HG03095 (cell line): ENCODE measurements at regions not wholly inside any gene's neighbourhood (a gene's known extent, or its start where the extent isn't known, plus 50 kb on each side); places are given as distances from the start of the nearest gene placed in this dataset.

ENCODE experiments used
- ATAC-seq: cut with Tn5 transposase; IDR thresholded peaks from one replicate; pipeline ENCODE4 v1.9.1; 2021; ENCODE audit warnings: moderate library complexity; ENCODE audit not compliant: unreplicated experiment

DNA sequence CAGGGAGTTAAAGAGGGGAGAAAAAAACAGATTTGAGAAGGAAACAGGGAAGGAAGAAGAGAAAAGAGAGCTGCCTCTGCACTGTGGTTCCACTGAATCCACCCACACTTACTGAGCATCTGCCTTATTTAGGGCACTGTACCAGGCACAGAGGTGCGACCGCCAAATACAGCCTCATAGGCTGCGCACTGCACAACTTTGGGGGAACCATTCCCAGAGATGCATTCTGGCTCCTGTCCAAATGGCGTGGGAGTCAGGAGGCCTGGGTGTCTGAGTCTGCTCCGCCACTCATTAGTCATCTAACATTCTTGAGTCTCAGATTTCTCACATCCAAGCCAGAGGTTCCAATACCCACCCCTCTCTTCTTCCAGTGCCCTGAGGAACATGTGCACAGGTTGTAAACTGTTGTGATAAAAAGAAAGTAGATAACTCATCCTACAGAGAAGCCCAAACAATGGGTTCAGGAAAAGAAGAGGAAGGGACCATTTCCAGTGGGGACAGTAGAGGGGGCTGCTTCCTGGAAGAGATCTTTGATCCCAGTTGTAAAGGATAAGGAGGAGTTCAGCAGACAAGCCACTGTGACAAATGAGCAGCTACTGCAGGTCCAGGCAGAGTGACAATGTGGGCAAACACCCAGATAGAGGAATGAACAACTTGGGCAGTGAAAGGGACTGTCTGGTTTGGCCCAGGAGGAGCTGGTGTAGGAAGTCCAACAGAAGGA, 254.6 kb downstream of the UACA start:
- no peak for ATAC-seq

DNA sequence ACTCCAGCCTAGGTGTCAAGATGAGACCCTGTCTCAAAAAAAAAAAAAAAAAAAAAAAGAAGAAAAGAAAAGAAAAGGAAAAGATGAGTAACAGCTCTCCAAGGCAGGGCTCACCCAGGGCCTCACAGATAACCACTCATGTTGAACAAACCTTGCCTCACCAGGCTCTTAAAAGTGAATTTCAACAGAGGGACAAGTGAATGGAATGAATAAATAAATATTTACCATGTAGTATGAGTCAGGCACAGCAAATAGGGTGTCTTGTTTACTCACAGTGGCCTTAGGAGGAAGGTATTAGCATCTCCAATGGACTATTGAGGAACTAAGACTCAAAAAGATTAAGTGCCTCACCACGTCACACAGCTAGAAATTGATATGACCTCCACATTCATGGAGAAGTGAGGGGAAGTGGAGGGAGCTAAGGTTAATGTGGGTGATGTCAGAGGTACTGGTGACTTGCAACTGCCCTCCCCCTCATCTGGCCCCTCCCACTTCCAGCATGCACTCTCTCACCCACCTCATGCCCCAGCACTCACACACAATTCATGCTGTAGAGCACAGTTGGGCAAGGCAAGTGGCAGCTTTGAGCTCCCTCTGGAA, 255.5 kb downstream of the UACA start:
- no peak for ATAC-seq

DNA sequence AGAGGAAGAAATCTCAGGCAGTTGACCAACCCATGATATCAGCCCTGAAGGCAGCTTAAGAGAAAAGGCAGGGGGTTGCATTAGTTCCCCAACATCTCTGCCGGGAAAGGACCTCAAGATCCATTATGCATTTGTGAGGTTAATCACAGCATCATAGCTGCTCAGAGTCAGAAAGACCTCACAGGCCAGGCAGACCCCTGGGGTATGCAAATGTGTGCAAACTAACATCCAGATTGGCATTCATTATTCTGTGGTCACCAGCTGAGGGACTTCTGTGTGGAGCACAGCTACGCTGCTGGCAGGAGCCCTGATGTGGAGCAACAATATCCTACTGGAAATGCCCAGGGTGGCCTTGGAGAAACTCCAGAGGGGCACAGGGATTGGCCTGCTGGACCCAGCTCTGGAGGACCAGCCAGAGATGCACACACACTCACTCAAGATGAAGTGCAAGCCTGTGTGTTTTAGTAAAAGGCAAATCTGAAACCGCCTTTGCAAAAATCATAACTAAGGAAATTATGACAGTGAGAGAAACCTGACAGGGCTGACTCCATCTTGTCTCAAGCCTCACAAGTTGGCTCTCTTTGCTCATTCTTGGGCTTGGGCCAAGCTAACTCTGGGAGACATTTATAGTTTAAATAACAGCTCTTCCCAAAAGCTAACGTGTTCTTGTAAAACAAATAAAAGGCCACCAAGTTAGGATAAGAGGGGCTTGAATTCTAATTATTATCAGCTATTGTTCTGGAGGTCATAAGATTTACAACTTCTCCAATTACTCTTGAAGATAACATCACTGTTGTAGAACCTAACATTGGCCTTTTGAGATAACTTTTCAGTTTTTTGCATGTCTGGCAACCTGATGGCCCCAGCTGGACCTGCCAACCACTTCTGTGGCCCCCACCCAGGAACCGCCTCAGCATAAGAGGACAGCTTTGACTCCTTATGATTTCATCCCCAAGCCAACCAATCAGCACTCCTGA, 257.1 kb downstream of the UACA start:
- ATAC-seq = no peak

DNA sequence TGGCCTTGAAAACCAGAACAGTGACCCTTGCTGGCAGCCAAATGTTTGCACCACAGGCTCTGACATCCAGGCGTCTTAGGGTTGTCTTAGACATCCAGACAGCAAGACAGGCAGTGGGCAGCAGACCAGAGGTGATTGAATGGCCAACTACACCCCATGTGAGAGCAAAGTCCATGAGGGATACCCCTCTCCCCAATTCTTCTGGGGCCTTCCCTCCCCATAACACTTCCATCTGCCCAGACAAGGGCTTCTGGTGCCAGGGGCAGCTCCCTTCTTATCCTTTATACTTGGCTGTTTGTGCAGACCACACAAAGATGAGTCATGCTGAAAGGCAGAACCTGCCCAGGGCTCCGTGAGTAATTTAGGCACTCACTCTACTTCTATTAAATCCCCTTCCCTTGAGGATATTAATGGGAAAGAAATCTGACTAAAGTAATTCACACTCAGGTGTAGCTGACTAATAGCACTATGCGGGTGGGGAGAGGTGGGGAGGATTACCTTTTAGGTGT, 257.9 kb downstream of the UACA start:
- ATAC-seq = no peak

DNA sequence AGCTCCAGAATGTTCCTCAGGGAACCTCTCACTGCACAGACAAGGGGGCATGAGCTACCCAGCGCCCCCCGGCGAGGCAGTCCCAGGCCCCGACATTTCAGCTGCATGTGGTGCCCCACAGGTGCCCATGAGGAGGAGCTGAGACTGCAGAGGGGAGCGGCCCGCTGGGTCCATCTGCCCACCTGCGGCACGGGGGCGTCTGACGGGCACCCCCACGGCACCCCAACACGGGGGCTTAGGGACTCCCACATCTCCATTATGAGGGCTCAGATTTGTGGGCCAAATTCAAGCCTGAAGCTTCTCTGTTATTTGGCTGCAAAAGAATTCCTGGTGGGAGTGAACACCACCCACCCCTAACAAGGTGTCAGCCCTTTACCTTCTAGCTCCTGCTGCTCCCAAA, 258.4 kb downstream of the UACA start:
- ATAC-seq = no peak

DNA sequence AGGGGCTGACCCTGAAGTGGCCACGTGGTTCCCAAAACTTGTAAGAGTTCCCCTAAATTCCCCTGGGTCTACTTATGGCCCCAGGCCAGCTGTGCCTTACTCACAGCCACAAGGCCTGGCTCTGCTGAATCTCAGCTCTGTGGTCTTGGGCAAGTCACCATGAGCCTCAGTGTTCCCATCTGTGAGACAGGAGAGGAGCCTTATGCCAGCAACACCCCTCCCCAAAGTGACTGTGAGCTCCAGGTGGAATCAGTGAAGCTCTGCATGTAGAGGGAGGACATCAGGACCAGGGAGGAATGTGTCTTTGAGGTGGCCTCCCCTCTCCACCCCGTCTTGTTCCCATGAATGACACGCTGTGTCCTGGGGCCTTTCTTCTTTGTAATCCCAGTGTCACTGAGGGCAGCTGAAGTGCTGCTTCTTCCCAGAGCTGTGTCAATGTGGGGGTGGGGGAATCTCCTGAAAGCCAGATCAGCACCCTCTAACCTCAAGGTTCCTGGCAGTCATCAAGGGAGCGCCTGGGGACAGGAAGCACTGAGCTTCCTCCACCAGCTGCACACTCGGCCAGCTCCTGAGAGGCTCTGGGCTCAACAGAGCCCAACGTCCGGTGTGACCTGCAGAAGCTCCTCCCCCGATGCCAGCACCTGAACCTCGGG, 258.9 kb downstream of the UACA start:
- ATAC-seq = peak; percentile 50

DNA sequence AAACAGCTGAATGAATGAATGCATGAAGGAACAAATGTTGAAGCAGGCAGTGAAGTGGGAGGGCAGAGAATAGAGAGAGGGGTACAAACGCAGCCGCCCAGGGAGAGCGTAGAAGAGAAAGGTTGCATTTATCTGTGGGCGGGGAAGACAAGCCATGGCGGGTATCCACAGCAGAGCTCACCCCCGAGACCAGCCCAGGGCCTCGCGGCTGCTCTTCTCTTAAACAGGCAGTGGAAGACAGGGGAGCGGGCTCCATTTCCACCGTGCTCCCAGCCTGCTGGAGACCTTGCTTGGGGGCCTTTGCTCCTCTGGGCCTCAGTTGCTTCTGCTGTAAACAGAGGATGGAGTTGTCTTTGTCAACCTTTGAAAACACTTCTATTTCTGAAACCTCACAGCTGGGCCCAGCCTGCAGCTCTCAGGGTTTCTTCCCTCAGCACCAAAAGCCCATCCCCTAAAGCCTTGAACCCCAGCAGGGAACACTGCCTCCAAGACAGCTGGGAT, 259.5 kb downstream of the UACA start:
- ATAC-seq = no peak

DNA sequence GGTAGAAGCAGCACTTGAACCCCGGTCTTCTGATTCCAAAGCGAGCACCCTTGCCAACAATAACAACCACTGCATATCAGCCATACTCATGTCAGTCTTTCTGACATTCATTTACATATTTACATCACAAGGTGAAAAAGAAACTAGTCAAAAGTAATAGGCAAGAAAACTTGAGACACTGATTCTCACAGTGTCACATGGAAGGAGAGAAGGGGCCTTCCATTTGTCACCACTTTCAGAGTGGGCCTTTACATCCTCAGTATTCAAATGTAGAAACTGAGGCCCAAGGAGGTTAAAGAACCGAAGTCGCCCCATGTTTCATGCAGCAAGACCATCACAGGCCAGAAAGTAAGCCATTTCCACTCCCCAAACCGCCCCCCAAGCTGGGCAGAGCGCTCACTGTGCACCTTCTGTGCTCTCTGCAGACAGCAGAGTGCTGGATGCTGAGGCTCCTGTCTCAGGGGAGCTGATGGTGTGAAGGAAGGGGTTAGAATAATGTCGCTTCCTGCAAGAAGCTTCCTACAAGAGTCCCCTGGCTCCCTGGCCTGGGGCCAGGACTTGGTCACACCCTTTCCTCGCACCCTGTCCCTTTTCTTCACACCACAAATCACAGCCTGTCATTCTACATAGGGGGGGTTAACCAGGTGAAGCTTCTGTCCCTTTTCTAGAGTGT, 260.1 kb downstream of the UACA start:
- ATAC-seq = no peak

DNA sequence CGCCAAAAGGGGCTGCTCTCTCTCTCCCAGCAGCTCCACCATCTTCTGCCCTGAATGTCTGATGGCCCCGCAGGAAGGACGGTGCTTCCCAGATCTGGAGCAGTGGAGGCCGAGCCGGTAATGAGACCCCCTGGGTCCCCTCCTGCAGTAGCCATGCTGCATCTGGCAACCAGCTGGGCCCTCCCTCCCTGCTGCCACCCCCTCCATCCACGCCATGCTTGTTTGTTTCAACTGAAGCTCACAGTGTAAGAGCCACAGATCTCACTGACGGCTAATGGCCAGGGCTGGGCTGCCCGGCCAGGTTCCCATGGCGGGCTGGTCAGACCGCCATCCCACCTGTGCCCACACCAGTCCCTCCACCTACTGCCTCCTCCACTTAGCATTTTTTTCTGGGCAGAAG, 260.8 kb downstream of the UACA start:
- ATAC-seq = no peak

DNA sequence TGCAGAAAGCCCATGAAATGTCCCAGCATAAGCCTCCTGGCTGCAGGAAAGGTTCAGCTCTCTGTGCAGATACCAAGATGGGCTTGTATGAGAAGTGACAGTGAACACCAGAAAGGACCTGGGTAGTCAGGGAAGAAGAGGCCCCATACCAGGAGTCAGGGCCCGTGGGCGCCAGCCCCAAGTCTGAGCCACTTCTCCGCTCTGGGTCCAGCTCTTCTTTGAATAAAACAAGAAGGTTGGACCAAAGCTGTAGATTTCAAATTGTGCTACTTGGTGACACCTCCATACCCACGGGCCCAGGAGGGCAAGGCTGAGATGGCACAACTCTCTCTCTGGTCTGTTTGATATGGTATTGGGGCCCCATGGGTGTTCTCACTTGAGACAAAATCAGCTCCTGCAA, 261.5 kb downstream of the UACA start:
- ATAC-seq = no peak

DNA sequence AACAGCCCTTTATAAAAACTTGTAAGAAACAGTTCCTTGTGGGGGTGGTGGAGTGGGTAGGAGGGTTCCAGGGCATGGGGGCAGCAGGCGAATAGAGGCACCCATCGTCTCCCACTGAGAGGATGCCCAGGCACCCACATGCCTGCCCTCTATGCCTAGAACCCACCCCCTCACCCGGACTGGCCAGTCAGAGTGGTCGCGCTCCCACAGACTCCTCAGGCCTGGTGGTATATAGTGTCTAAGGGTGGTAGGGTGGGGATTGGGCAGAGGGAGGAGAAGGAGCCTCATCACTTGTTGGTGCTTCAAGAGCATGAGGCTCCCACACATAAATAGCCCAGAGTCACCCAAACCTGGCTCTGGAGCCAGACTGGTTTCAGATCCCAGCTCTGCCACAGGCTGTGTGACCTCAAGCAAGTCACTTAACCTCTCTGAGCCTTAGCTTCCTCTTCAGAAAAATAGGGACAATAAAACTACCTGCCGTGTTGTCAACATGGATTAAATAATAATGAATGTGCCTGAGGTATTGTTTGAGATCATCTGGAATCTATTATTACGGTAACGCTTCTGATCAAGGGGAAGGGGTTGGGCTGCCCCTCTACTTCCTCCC, 262.1 kb downstream of the UACA start:
- no peak for ATAC-seq

DNA sequence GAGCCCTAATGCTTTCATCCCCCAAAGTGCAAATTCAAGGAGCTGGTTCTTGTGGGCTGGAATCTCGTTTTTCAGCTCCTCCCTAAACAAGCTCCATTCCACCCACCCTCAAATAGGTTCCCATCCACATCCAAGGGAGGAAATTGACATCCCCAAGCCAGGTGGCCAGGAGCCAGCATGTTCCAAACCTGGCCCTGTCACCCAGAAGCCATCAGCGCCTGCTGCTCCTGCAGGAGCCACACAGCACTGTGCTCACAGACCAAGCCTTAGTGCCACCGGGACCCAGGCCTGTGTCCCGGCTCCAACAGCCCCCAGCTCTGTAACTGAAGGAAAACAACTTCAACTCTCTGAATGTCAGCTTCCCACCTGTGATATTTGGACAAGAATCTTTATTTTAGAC, 263.6 kb downstream of the UACA start:
- no peak for ATAC-seq

DNA sequence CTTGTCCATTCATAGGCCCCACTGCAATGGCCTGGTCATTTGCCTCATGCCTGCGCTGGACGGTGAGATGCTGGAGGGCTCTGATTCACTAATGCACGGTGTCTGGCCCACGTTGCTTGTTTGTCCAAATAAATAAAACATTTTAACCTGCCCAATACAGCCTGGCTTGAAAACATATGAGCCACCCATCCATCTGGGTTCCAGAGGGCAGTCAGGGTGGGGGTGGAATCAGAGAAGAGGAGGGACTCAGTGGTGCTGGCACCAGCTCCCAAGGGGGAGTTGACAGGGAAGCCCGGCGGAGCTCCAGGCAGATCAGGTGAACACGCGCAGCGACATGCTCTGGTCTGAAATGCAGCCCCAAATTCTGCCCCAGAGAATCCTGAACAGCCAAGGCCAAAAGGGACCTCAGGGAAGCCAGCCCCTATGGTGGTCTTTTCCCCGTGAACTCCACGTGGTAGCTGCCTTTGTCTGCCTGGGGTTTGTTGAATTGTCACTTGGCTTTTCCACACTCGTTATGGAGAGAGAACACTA, 265.2 kb downstream of the UACA start:
- ATAC-seq = no peak

DNA sequence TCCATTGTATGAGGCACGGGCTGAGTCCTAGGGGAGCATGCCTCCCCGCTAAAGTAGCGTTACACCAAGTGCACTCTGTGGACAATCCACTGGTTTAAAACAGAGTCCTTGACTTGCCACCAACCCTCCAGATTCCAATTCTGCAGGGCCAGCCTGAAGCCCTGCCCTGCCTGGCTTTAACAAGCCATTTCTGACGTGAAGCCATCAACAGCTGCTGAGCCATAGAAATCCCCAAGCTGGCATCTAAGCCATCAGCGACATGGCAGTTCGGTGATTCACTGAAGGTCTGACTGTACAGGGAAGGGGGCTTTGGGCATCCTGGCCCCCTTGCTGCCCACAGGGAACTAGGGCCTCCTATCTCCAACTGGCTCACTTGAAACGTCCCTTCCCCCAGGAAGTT, 265.7 kb downstream of the UACA start:
- ATAC-seq = no peak

DNA sequence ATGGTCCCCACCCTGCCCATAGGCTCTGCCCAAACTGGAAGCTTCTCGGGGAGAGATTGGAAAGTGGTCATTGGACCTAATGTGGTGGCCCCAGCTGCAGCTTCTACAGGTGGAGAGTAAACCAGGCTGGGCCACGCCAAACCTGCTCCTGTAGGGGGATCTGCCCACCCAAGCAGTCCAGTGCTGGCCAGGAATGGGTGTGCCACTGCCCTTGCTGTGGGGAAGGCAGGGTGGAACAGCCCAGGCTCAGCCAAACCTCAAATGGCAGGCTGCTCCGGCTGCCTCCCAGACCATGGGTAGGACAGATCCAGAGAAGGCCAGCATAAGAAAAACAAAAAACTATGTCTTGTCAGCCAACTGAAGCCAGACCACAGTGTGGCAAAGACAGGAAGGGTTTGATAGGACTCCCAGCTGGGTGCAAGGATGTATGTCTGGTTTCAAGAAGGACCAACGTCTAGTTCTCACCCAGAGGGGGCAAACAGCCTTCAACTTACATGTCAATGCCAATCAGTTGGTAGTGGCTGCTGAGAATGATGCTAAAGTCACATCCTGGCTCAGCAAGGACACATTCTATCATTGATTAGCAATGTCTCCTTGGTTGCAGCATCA, 267.3 kb downstream of the UACA start:
- ATAC-seq = no peak

DNA sequence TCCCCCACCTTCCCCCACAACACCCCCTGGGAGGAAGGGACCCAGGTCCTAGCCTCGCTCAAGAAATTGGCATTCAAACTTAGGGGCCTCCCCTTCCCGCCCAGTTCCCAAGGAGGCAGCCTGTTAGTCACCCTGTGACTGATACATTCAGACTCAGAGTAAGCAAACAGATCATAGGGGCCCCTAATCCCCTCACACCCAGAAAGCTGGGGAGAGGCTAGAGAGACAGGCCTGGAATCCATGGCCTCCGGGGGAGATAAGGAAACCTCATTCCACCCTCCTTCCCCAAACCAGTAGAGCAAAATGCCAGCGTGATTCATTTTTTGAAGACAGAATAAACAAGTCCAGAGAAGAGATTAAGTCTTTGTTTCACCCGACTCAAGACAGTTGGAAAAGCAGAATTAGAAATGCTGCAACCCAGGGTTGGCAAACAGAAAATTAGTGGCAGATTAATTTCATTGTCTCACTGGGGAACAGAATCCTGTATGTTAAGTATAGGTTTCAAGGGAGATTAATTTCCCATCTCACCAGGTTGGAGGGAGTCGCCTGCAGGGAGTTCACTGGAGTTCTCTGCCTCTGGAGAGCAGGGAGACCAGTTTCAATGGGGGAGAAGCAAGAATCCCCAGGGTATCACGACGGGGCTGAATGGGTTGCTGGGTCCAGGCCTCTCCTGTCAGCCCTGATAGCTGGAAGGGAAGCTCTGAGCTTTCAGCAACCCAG, 268.3 kb downstream of the UACA start:
- ATAC-seq = no peak

DNA sequence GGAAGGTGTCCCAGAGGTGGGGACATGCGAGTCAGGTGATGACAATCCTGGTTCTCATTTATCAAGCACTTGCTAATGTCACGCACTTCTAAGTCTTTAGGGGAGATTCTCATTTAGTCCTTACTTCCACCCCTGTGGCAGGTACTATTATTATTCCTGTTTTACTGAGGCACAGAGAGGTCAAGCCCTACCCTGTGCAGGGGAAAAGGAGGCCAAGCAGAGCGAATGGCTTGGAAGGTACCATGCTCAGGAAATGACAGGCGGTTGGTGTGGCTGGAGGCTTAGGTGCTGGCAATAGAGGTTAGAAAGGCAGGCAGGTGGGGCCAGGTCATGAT, 268.9 kb downstream of the UACA start:
- no peak for ATAC-seq

DNA sequence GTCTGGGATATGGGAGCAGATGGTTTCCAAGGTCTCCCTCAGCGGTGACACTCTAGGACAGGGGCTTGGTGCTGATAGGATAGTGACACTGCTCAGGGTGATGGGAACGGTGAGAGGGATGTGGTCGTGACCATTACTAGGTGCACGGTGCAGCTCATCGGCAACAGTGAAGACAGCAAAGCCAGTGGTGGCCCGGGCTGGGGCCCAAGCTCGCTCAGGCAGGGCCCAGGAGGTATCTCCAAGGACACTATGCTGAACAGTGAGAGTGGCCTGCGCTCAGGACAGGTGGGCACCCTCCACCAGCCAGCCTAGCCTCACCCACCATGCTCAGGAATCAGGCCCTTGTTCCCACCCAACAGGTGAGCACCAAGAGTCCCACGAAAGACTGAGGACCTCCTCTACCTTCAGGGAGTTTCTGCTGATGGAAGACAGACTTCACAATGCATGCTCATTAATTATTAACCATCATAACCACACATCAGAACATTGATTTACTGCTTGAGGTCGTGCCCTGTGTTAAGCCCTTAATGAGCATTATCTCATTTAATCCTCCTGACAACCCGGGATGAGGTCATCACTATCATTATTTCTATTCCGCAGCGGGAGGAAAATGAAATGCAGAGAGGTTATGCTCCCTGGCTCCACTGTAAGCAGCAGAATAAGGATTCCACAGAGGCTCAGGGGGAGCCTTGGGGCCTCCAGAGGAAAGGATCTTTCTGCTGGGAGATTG, 269.4 kb downstream of the UACA start:
- ATAC-seq = no peak
